ENCODE measurements at regions not wholly inside any gene's neighbourhood (a gene's known extent, or its start where the extent isn't known, plus 50 kb on each side); places are given as distances from the start of the nearest gene placed in this dataset.

GRCh38 chr2:55759271-55759921 lies 65.8 kb upstream of the PNPT1 start:
- no peak overlapping the region for H3K4me3 ChIP-seq (ENCODE audit: low read depth, low read length)
- DNase-seq (ENCODE audit: low read depth) = no peak
- TF ChIP-seq, protein P1, sequence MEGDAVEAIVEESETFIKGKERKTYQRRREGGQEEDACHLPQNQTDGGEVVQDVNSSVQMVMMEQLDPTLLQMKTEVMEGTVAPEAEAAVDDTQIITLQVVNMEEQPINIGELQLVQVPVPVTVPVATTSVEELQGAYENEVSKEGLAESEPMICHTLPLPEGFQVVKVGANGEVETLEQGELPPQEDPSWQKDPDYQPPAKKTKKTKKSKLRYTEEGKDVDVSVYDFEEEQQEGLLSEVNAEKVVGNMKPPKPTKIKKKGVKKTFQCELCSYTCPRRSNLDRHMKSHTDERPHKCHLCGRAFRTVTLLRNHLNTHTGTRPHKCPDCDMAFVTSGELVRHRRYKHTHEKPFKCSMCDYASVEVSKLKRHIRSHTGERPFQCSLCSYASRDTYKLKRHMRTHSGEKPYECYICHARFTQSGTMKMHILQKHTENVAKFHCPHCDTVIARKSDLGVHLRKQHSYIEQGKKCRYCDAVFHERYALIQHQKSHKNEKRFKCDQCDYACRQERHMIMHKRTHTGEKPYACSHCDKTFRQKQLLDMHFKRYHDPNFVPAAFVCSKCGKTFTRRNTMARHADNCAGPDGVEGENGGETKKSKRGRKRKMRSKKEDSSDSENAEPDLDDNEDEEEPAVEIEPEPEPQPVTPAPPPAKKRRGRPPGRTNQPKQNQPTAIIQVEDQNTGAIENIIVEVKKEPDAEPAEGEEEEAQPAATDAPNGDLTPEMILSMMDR (IDR thresholded peaks at IDR 0.05; ENCODE audit: control insufficient read depth, extremely low read depth, insufficient read depth) = no peak

- no peak for DNase-seq (ENCODE audit: low read depth)
- TF ChIP-seq, protein P1 (IDR thresholded peaks at IDR 0.05; ENCODE audit: control insufficient read depth, extremely low read depth, insufficient read depth) = no peak
- H3K4me3 ChIP-seq (ENCODE audit: low read depth, low read length) = no peak overlapping the region
Observed at GRCh38 chr2:55751966-55752365, 58.3 kb upstream of the PNPT1 start.

- H3K4me3 ChIP-seq (ENCODE audit: low read depth, low read length) = no peak overlapping the region
- no peak for DNase-seq (ENCODE audit: low read depth)
- TF ChIP-seq, protein P1 (IDR thresholded peaks at IDR 0.05; ENCODE audit: control insufficient read depth, extremely low read depth, insufficient read depth) = no peak
Observed at GRCh38 chr2:55743583-55743982, 49.9 kb upstream of the PNPT1 start.
